ENCODE measurements at regions not wholly inside any gene's neighbourhood (a gene's known extent, or its start where the extent isn't known, plus 50 kb on each side); places are given as distances from the start of the nearest gene placed in this dataset.

DNA sequence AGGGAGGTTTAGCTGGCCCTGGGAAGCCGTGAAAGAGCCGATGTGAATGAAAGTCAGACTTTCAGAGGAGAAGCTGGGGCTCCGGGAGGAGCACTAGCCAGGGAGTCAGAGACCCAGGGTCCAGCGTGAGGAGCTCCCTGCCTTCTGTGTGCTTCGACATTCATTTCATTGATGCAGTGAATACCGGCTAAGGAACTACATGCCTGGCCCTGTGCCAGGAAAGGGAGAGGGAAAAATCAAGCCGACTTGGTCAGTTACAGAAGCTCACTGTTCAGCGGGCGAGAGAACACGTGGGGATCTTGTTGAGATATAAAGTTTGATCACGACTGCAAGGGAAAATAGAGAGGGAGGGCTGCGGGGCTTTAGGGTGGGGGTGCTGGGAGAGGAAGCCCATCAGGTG, 76.7 kb upstream of the RUNX3 start:
- in situ Hi-C loops (cut with MboI; ENCODE audit: low sequenced_read_pairs in 4 of 4): no loop called here
- Histone ChIP-seq H3K4me3 (no peak overlapping the region), H3K9me3 (no peaks in the 10 kb centered on the region), H3K27ac (no peak overlapping the region), H3K27me3 (peaks cover 6 to 14% (median 7%) of the 10 kb centered on the region in 3 donors), H3K4me1 (no peaks in the 10 kb centered on the region), H3K36me3 (no peaks in the 10 kb centered on the region)
- no peak for DNase-seq
- ATAC-seq: no peak
- intact Hi-C loops (cut with DNase I; ENCODE audit: low total_unique reads): no loop called here
- no peak for TF ChIP-seq CTCF (IDR thresholded peaks at IDR 0.05 in 4 of 5, conservative IDR thresholded peaks at IDR 0.05 in 1 of 5)
- TF ChIP-seq POLR2A (IDR thresholded peaks at IDR 0.05): no peak

- no peak overlapping the region for H3K4me3 ChIP-seq
- no peak overlapping the region for H3K27ac ChIP-seq
- no peak for ATAC-seq
- H3K4me1 ChIP-seq: no peaks in the 10 kb centered on the region
- no peak for DNase-seq
- TF ChIP-seq POLR2A (IDR thresholded peaks at IDR 0.05): no peak
- TF ChIP-seq CTCF (IDR thresholded peaks at IDR 0.05 in 4 of 5, conservative IDR thresholded peaks at IDR 0.05 in 1 of 5): no peak
- in situ Hi-C loops (cut with MboI; ENCODE audit: low sequenced_read_pairs in 4 of 4) (no loop called here), intact Hi-C loops (cut with DNase I; ENCODE audit: low total_unique reads) (no loop called here)
- no peaks in the 10 kb centered on the region for H3K9me3 ChIP-seq
- no peaks in the 10 kb centered on the region for H3K36me3 ChIP-seq
- peaks cover 4 to 13% (median 6%) of the 10 kb centered on the region in 3 donors for H3K27me3 ChIP-seq
Measured at GRCh38 chr1:25004355-25004754, 74.3 kb upstream of the RUNX3 start.

DNA sequence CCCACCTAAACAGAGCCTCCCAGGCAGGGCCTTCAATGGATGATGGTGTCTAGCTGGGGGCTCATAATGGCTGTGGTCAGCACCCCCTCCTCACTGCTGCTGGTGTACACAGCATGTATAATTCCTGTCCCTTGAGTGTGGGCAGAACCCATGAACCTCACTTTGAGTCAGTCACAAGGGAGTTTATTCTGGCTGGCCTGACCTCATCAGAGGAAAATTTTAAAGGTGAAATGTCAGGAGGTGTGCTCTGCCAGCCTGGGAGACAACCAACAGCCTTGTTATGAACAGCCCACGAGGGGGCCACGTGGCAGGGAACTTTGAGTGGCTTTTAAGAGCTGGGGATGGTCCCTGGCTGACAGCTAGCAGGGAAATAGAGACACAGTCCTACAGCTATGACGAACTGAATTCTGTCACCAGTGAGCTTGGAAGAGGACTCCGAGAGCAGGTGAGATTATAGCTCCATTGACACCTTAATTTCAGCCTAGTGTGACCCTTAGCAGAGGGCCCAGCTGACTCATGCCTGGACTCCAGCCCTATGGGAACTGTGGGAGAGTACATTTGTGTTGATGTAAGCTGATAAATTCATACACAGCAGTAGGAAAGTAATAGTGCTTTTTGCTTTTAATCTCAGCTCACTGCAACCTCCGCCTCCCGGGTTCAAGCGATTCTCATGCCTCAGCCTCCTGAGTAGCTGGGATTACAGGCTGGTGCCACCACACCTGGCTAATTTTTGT, 73.5 kb upstream of the RUNX3 start:
- DNase-seq: no peak
- no peak overlapping the region for H3K4me3 ChIP-seq
- in situ Hi-C loops (cut with MboI; ENCODE audit: low sequenced_read_pairs in 4 of 4): no loop called here
- H3K36me3 ChIP-seq: no peaks in the 10 kb centered on the region
- TF ChIP-seq CTCF (IDR thresholded peaks at IDR 0.05 in 4 of 5, conservative IDR thresholded peaks at IDR 0.05 in 1 of 5): no peak
- no peak for TF ChIP-seq POLR2A (IDR thresholded peaks at IDR 0.05)
- intact Hi-C loops (cut with DNase I; ENCODE audit: low total_unique reads): no loop called here
- ATAC-seq: no peak
- no peaks in the 10 kb centered on the region for H3K9me3 ChIP-seq
- H3K27me3 ChIP-seq: peaks cover under 1 to 11% (median 6%) of the 10 kb centered on the region in 3 donors
- H3K4me1 ChIP-seq: no peaks in the 10 kb centered on the region
- H3K27ac ChIP-seq: no peak overlapping the region

DNA sequence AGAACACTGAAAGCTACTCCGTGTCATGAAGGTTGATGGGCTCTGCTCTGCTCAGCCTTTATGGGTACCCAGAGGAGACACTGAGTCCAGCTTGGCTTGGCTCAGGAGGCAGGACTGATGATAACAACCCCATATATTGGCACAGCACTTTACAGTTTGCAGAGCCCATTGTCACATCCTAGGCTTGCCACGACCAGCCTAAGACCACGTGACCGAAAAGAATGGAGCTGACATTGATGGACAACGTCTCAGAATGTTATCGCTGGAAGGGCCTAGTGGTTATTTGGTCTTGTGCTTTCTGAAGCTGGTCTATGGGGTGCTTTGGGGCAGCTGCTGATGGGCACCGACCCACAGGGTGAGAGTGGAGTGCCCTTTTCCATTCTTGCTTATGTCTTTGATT, 72.9 kb upstream of the RUNX3 start:
- DNase-seq (no peak), ATAC-seq (no peak)
- Histone ChIP-seq H3K36me3 (no peaks in the 10 kb centered on the region), H3K4me1 (no peaks in the 10 kb centered on the region), H3K9me3 (no peaks in the 10 kb centered on the region), H3K27ac (no peak overlapping the region), H3K27me3 (peaks cover 0 to 11% (median 6%) of the 10 kb centered on the region in 3 donors), H3K4me3 (no peak overlapping the region)
- TF ChIP-seq CTCF (IDR thresholded peaks at IDR 0.05 in 4 of 5, conservative IDR thresholded peaks at IDR 0.05 in 1 of 5): no peak
- no peak for TF ChIP-seq POLR2A (IDR thresholded peaks at IDR 0.05)
- intact Hi-C loops (cut with DNase I; ENCODE audit: low total_unique reads) (no loop called here), in situ Hi-C loops (cut with MboI; ENCODE audit: low sequenced_read_pairs in 4 of 4) (no loop called here)
